ENCODE measurements at regions not wholly inside any gene's neighbourhood (a gene's known extent, or its start where the extent isn't known, plus 50 kb on each side); places are given as distances from the start of the nearest gene placed in this dataset.

- H3K56ac ChIP-seq (ENCODE audit: low read length): no peak overlapping the region
- no peaks in the 10 kb centered on the region for H3K79me2 ChIP-seq (ENCODE audit: control insufficient read depth, insufficient read depth, low read length)
- H3K18ac ChIP-seq (ENCODE audit: low read length): no peak overlapping the region
- H4K5ac ChIP-seq (ENCODE audit: low read length): no peak overlapping the region
- no peak overlapping the region for H2BK120ac ChIP-seq (ENCODE audit: low read depth, low read length)
- no peak overlapping the region for H3K9ac ChIP-seq (ENCODE audit: low read length)
- H3K4me1 ChIP-seq (ENCODE audit: control insufficient read depth, low read depth, low read length): no peaks in the 10 kb centered on the region
- H2BK5ac ChIP-seq (ENCODE audit: low read length): no peak overlapping the region
- H3K36me3 ChIP-seq (ENCODE audit: control insufficient read depth, insufficient read depth, low read length): no peaks in the 10 kb centered on the region
- H3K79me1 ChIP-seq (ENCODE audit: low read length): no peaks in the 10 kb centered on the region
- H2BK15ac ChIP-seq (replicated peaks; ENCODE audit: low read depth): no peak overlapping the region
- WGBS (ENCODE audit: extremely low coverage, insufficient coverage, low lambda C conversion rate): no CpG with 5 or more reads among the region's 5 CpGs
- H3K27ac ChIP-seq (ENCODE audit: low read depth, low read length): no peak overlapping the region
- no peak overlapping the region for H3K4me2 ChIP-seq (ENCODE audit: low read length)
- no peak overlapping the region for H2AK5ac ChIP-seq (ENCODE audit: low read length)
- DNase-seq: no peak
- no peak overlapping the region for H4K8ac ChIP-seq (ENCODE audit: low read depth, low read length)
- H3K27me3 ChIP-seq (ENCODE audit: insufficient read depth, low read length, poor library complexity): no peaks in the 10 kb centered on the region
- no peak overlapping the region for H3K23ac ChIP-seq (ENCODE audit: low read length)
- no peak overlapping the region for H3K4ac ChIP-seq (ENCODE audit: low read depth, low read length)
- H3K4me3 ChIP-seq (ENCODE audit: low read length): no peak overlapping the region
These were observed 509.2 kb downstream of the TDRD15 start for GRCh38 chr2:21633015-21633414.

- Histone ChIP-seq H3K4me3 (ENCODE audit: low read length) (no peak overlapping the region), H4K5ac (ENCODE audit: low read length) (no peak overlapping the region), H4K8ac (ENCODE audit: low read depth, low read length) (no peak overlapping the region), H3K4me1 (ENCODE audit: control insufficient read depth, low read depth, low read length) (no peaks in the 10 kb centered on the region), H3K9ac (ENCODE audit: low read length) (no peak overlapping the region), H3K18ac (ENCODE audit: low read length) (no peak overlapping the region), H2BK15ac (replicated peaks; ENCODE audit: low read depth) (no peak overlapping the region), H2BK5ac (ENCODE audit: low read length) (no peak overlapping the region), H2BK120ac (ENCODE audit: low read depth, low read length) (no peak overlapping the region), H3K4ac (ENCODE audit: low read depth, low read length) (no peak overlapping the region), H3K79me1 (ENCODE audit: low read length) (no peaks in the 10 kb centered on the region), H3K23ac (ENCODE audit: low read length) (no peak overlapping the region), H3K79me2 (ENCODE audit: control insufficient read depth, insufficient read depth, low read length) (no peaks in the 10 kb centered on the region), H2AK5ac (ENCODE audit: low read length) (no peak overlapping the region), H3K27me3 (ENCODE audit: insufficient read depth, low read length, poor library complexity) (no peaks in the 10 kb centered on the region), H3K56ac (ENCODE audit: low read length) (no peak overlapping the region), H3K4me2 (ENCODE audit: low read length) (no peak overlapping the region), H3K36me3 (ENCODE audit: control insufficient read depth, insufficient read depth, low read length) (no peaks in the 10 kb centered on the region), H3K27ac (ENCODE audit: low read depth, low read length) (no peak overlapping the region)
- peak; percentile 37 for DNase-seq
- WGBS (ENCODE audit: extremely low coverage, insufficient coverage, low lambda C conversion rate): no CpG with 5 or more reads among the region's 6 CpGs
These were observed 509.7 kb downstream of the TDRD15 start for GRCh38 chr2:21633466-21633865.

GRCh38 chr2:21633911-21634310 is 510.1 kb downstream of the TDRD15 start:
- H3K4ac ChIP-seq (ENCODE audit: low read depth, low read length): no peak overlapping the region
- no peak overlapping the region for H3K23ac ChIP-seq (ENCODE audit: low read length)
- no peaks in the 10 kb centered on the region for H3K79me2 ChIP-seq (ENCODE audit: control insufficient read depth, insufficient read depth, low read length)
- no peak overlapping the region for H3K9ac ChIP-seq (ENCODE audit: low read length)
- no peaks in the 10 kb centered on the region for H3K27me3 ChIP-seq (ENCODE audit: insufficient read depth, low read length, poor library complexity)
- no peaks in the 10 kb centered on the region for H3K4me1 ChIP-seq (ENCODE audit: control insufficient read depth, low read depth, low read length)
- H2BK15ac ChIP-seq (replicated peaks; ENCODE audit: low read depth): no peak overlapping the region
- H3K56ac ChIP-seq (ENCODE audit: low read length): no peak overlapping the region
- H3K36me3 ChIP-seq (ENCODE audit: control insufficient read depth, insufficient read depth, low read length): no peaks in the 10 kb centered on the region
- no peak overlapping the region for H2AK5ac ChIP-seq (ENCODE audit: low read length)
- no peak overlapping the region for H3K4me2 ChIP-seq (ENCODE audit: low read length)
- H3K4me3 ChIP-seq (ENCODE audit: low read length): no peak overlapping the region
- H3K27ac ChIP-seq (ENCODE audit: low read depth, low read length): no peak overlapping the region
- no CpG with 5 or more reads among the region's 7 CpGs for WGBS (ENCODE audit: extremely low coverage, insufficient coverage, low lambda C conversion rate)
- H3K18ac ChIP-seq (ENCODE audit: low read length): no peak overlapping the region
- H4K8ac ChIP-seq (ENCODE audit: low read depth, low read length): no peak overlapping the region
- H2BK120ac ChIP-seq (ENCODE audit: low read depth, low read length): no peak overlapping the region
- H4K5ac ChIP-seq (ENCODE audit: low read length): no peak overlapping the region
- no peaks in the 10 kb centered on the region for H3K79me1 ChIP-seq (ENCODE audit: low read length)
- H2BK5ac ChIP-seq (ENCODE audit: low read length): no peak overlapping the region
- no peak for DNase-seq

- WGBS (ENCODE audit: extremely low coverage, insufficient coverage, low lambda C conversion rate): 100% methylated on average over 1 of the region's 2 CpGs
These were observed 516.3 kb downstream of the TDRD15 start for GRCh38 chr2:21640046-21640445.

GRCh38 chr2:21642647-21643046 is 518.9 kb downstream of the TDRD15 start:
- DNase-seq: peak; percentile 83
- no peak overlapping the region for H3K27ac ChIP-seq (ENCODE audit: low read depth, low read length)
- WGBS (ENCODE audit: extremely low coverage, insufficient coverage, low lambda C conversion rate): no CpG with 5 or more reads among the region's 6 CpGs

More at GRCh38 chr2:21640046-21640445, 516.3 kb downstream of the TDRD15 start:
- H3K4me1 ChIP-seq (ENCODE audit: control insufficient read depth, low read depth, low read length): no peaks in the 10 kb centered on the region
- no peaks in the 10 kb centered on the region for H3K79me2 ChIP-seq (ENCODE audit: control insufficient read depth, insufficient read depth, low read length)
- H2BK15ac ChIP-seq (replicated peaks; ENCODE audit: low read depth): no peak overlapping the region
- H2BK120ac ChIP-seq (ENCODE audit: low read depth, low read length): no peak overlapping the region
- no peak overlapping the region for H3K4me3 ChIP-seq (ENCODE audit: low read length)
- no peak overlapping the region for H3K9ac ChIP-seq (ENCODE audit: low read length)
- H4K8ac ChIP-seq (ENCODE audit: low read depth, low read length): no peak overlapping the region
- no peaks in the 10 kb centered on the region for H3K79me1 ChIP-seq (ENCODE audit: low read length)
- H3K27ac ChIP-seq (ENCODE audit: low read depth, low read length): no peak overlapping the region
- no peaks in the 10 kb centered on the region for H3K27me3 ChIP-seq (ENCODE audit: insufficient read depth, low read length, poor library complexity)
- H3K4me2 ChIP-seq (ENCODE audit: low read length): no peak overlapping the region
- H4K5ac ChIP-seq (ENCODE audit: low read length): peak overlapping the region; percentile 88
- no peak overlapping the region for H3K56ac ChIP-seq (ENCODE audit: low read length)
- H3K18ac ChIP-seq (ENCODE audit: low read length): no peak overlapping the region
- DNase-seq: no peak
- no peak overlapping the region for H2AK5ac ChIP-seq (ENCODE audit: low read length)
- no peaks in the 10 kb centered on the region for H3K36me3 ChIP-seq (ENCODE audit: control insufficient read depth, insufficient read depth, low read length)
- H3K23ac ChIP-seq (ENCODE audit: low read length): no peak overlapping the region
- no peak overlapping the region for H3K4ac ChIP-seq (ENCODE audit: low read depth, low read length)
- H2BK5ac ChIP-seq (ENCODE audit: low read length): no peak overlapping the region

GRCh38 chr2:21643180-21643579 is 519.4 kb downstream of the TDRD15 start:
- Histone ChIP-seq H3K4me2 (ENCODE audit: low read length) (no peak overlapping the region), H2BK120ac (ENCODE audit: low read depth, low read length) (no peak overlapping the region), H3K56ac (ENCODE audit: low read length) (no peak overlapping the region), H3K79me1 (ENCODE audit: low read length) (no peaks in the 10 kb centered on the region), H2BK5ac (ENCODE audit: low read length) (no peak overlapping the region), H3K79me2 (ENCODE audit: control insufficient read depth, insufficient read depth, low read length) (no peaks in the 10 kb centered on the region), H4K8ac (ENCODE audit: low read depth, low read length) (no peak overlapping the region), H3K36me3 (ENCODE audit: control insufficient read depth, insufficient read depth, low read length) (no peaks in the 10 kb centered on the region), H3K27me3 (ENCODE audit: insufficient read depth, low read length, poor library complexity) (no peaks in the 10 kb centered on the region), H3K4me1 (ENCODE audit: control insufficient read depth, low read depth, low read length) (no peaks in the 10 kb centered on the region), H3K4ac (ENCODE audit: low read depth, low read length) (no peak overlapping the region), H3K18ac (ENCODE audit: low read length) (no peak overlapping the region), H2BK15ac (replicated peaks; ENCODE audit: low read depth) (no peak overlapping the region), H3K4me3 (ENCODE audit: low read length) (no peak overlapping the region), H3K27ac (ENCODE audit: low read depth, low read length) (no peak overlapping the region), H4K5ac (ENCODE audit: low read length) (no peak overlapping the region), H3K9ac (ENCODE audit: low read length) (no peak overlapping the region), H2AK5ac (ENCODE audit: low read length) (no peak overlapping the region), H3K23ac (ENCODE audit: low read length) (no peak overlapping the region)
- peak; percentile 64 for DNase-seq
- no CpG with 5 or more reads among the region's 1 CpG for WGBS (ENCODE audit: extremely low coverage, insufficient coverage, low lambda C conversion rate)

More at GRCh38 chr2:21642647-21643046, 518.9 kb downstream of the TDRD15 start:
- no peaks in the 10 kb centered on the region for H3K36me3 ChIP-seq (ENCODE audit: control insufficient read depth, insufficient read depth, low read length)
- no peaks in the 10 kb centered on the region for H3K79me2 ChIP-seq (ENCODE audit: control insufficient read depth, insufficient read depth, low read length)
- no peak overlapping the region for H3K56ac ChIP-seq (ENCODE audit: low read length)
- no peak overlapping the region for H3K4ac ChIP-seq (ENCODE audit: low read depth, low read length)
- H3K4me1 ChIP-seq (ENCODE audit: control insufficient read depth, low read depth, low read length): no peaks in the 10 kb centered on the region
- no peak overlapping the region for H2BK5ac ChIP-seq (ENCODE audit: low read length)
- H3K27me3 ChIP-seq (ENCODE audit: insufficient read depth, low read length, poor library complexity): no peaks in the 10 kb centered on the region
- no peak overlapping the region for H2BK15ac ChIP-seq (replicated peaks; ENCODE audit: low read depth)
- no peak overlapping the region for H2AK5ac ChIP-seq (ENCODE audit: low read length)
- no peak overlapping the region for H3K18ac ChIP-seq (ENCODE audit: low read length)
- no peak overlapping the region for H3K4me3 ChIP-seq (ENCODE audit: low read length)
- H3K9ac ChIP-seq (ENCODE audit: low read length): no peak overlapping the region
- no peaks in the 10 kb centered on the region for H3K79me1 ChIP-seq (ENCODE audit: low read length)
- H3K23ac ChIP-seq (ENCODE audit: low read length): no peak overlapping the region
- no peak overlapping the region for H2BK120ac ChIP-seq (ENCODE audit: low read depth, low read length)
- H4K5ac ChIP-seq (ENCODE audit: low read length): no peak overlapping the region
- H3K4me2 ChIP-seq (ENCODE audit: low read length): no peak overlapping the region
- H4K8ac ChIP-seq (ENCODE audit: low read depth, low read length): no peak overlapping the region
